K562 (cell line): ENCODE measurements at regions not wholly inside any gene's neighbourhood (a gene's known extent, or its start where the extent isn't known, plus 50 kb on each side); places are given as distances from the start of the nearest gene placed in this dataset.

Source experiments
- ATAC-seq: fragments of 200-7000 bp; cut with Tn5 transposase; 3 replicates; pipeline ENCODE4 v1.9.1; 2020; ENCODE audit warnings: moderate library complexity
- BruUV-seq: library from RNA; stranded (reverse); fragments of 400-500 nt; replicated peaks from 2 replicates; lab custom pipeline; 2021; lab: Mats Ljungman, UMichigan
- CTCF ChIA-PET: fragments of 300-600 bp; formaldehyde crosslinking; extraction: SDS; loops from one replicate; lab custom pipeline; 2021; ENCODE audit warnings: low intra/inter-chr PET ratio; lab: Yijun Ruan, JAX
- POLR2A ChIA-PET: fragments of 300-600, 350-650 bp; sonication (Branson Sonifier 250); formaldehyde crosslinking; extraction: SDS; loops from one replicate; lab custom pipeline; 2021; ENCODE audit warnings: antibody characterized with exemption, inconsistent platforms; lab: Yijun Ruan, JAX
- DNase-seq, 4 experiments: peaks; one replicate each; pipeline versions ENCODE4 v3.0.0 to v3.0.0-alpha.2; 2011 to 2018; ENCODE audit warnings: low spot score in 3 of 4, mixed read lengths in 3 of 4; ENCODE audit errors: extremely low read depth in 1 of 4
- FAIRE-seq: peaks from 2 replicates; lab custom pipeline; 2011; peaks lifted over from hg19 to GRCh38; lab: Jason Lieb, UNC
- H2AFZ ChIP-seq: 2 replicates; pipeline ENCODE4 v1.6.0; 2011; ENCODE audit warnings: low read depth, low read length, control low read depth, inconsistent platforms
- H3K27ac ChIP-seq: fragments of 200-600 bp; 3 replicates; pipeline ENCODE4 v1.8.0; 2011; ENCODE audit warnings: low read depth, mild to moderate bottlenecking, control low read depth, inconsistent platforms, low read length, moderate library complexity, mixed read lengths; ENCODE audit errors: extremely low read depth
- H3K27me3 ChIP-seq, 2 experiments: fragments of 300-600 bp in 1 of 2; 2 replicates in 1 of 2; 3 replicates in 1 of 2; pipeline versions ENCODE4 v1.6.0 to v1.8.0; 2011; ENCODE audit warnings: inconsistent platforms in 2 of 2, low read length in 2 of 2, mild to moderate bottlenecking in 1 of 2, mixed read lengths in 1 of 2, moderate library complexity in 1 of 2; ENCODE audit not compliant: control insufficient read depth in 2 of 2, insufficient read depth in 2 of 2
- H3K36me3 ChIP-seq: fragments of 300-600 bp; 3 replicates; pipeline ENCODE4 v1.8.0; 2011; ENCODE audit warnings: mild to moderate bottlenecking, low read length, inconsistent platforms; ENCODE audit not compliant: control insufficient read depth, insufficient read depth
- H3K4me1 ChIP-seq, 2 experiments: fragments of 200-600 bp in 1 of 2; replicated peaks in 1 of 2; 2 replicates in 1 of 2; 3 replicates in 1 of 2; pipeline versions ENCODE4 v1.5.1 to v1.8.0; 2011; ENCODE audit warnings: inconsistent platforms in 2 of 2, low read length in 2 of 2, mild to moderate bottlenecking in 1 of 2, mixed read lengths in 1 of 2, moderate library complexity in 1 of 2; ENCODE audit not compliant: control insufficient read depth in 2 of 2, insufficient read depth in 2 of 2
- H3K4me2 ChIP-seq: 2 replicates; pipeline ENCODE4 v1.6.1; 2011; ENCODE audit warnings: low read length, control low read depth, inconsistent platforms, mixed read lengths; ENCODE audit not compliant: insufficient read depth
- H3K4me3 ChIP-seq: fragments of 200-600 bp; sonication (generic), shearing (Covaris generic); 2 replicates; pipeline ENCODE4 v1.5.1; 2016; ENCODE audit warnings: control low read depth, inconsistent platforms
- H3K79me2 ChIP-seq: fragments of 200-600 bp; 3 replicates; pipeline ENCODE4 v1.8.0; 2011; ENCODE audit warnings: low read length, inconsistent platforms; ENCODE audit not compliant: control insufficient read depth, insufficient read depth
- H3K9ac ChIP-seq, 2 experiments: 2 replicates each; pipeline versions ENCODE4 v1.6.0 to v1.6.1; 2011; ENCODE audit warnings: low read depth in 2 of 2, low read length in 2 of 2, control low read depth in 1 of 2, inconsistent platforms in 1 of 2, mild to moderate bottlenecking in 1 of 2, mixed read lengths in 1 of 2; ENCODE audit not compliant: insufficient read depth in 1 of 2
- H3K9me1 ChIP-seq: one replicate; pipeline ENCODE4 v1.6.0; 2011; ENCODE audit warnings: inconsistent platforms, mild to moderate bottlenecking, low read length, moderate library complexity; ENCODE audit not compliant: control insufficient read depth, insufficient read depth
- H3K9me3 ChIP-seq: replicated peaks from 2 replicates; pipeline ENCODE4 v1.5.1; 2011; ENCODE audit warnings: low read depth, low read length, inconsistent platforms; ENCODE audit not compliant: control insufficient read depth, insufficient read depth
- H4K20me1 ChIP-seq: replicated peaks from 2 replicates; pipeline ENCODE4 v1.6.1; 2011; ENCODE audit warnings: low read length, inconsistent platforms, mixed read lengths; ENCODE audit not compliant: control insufficient read depth, insufficient read depth
- CHCHD3 ChIP-seq: fragments of 250-450 bp; sonication (Bioruptor Pico); IDR thresholded peaks from 2 replicates; pipeline ENCODE4 v2.1.2; 2022; ENCODE audit warnings: mild to moderate bottlenecking
- GABPA ChIP-seq: fragments of 200-800 bp; sonication (Bioruptor generic); conservative IDR thresholded peaks from 2 replicates; pipeline ENCODE4 v1.6.1; 2016; ENCODE audit warnings: low read depth, missing genetic modification characterization, missing compliant biosample characterization
- HNRNPUL1 ChIP-seq: fragments of 200-400 bp; formaldehyde crosslinking; IDR thresholded peaks from 2 replicates; pipeline ENCODE4 v1.6.1; 2017; ENCODE audit warnings: low read length
- NRF1 ChIP-seq, 2 experiments: fragments of 450-650 bp; IDR thresholded peaks in 1 of 2; conservative IDR thresholded peaks in 1 of 2; 2 replicates each; pipeline ENCODE4 v1.6.1; 2014; ENCODE audit warnings: mild to moderate bottlenecking in 2 of 2
- SMARCB1 ChIP-seq: IDR thresholded peaks from 2 replicates; pipeline ENCODE4 v1.6.1; 2011; ENCODE audit warnings: improper control_type of control experiment, low read depth; ENCODE audit not compliant: insufficient read length
- SMARCE1 ChIP-seq: fragments of 450-650 bp; IDR thresholded peaks from 2 replicates; pipeline ENCODE4 v1.7.1; 2016; ENCODE audit warnings: mild to moderate bottlenecking
- SNRNP70 ChIP-seq: fragments of 200-400 bp; formaldehyde crosslinking; optimal IDR thresholded peaks from 2 replicates; pipeline ENCODE3; 2017; ENCODE audit warnings: low read depth, low read length
- ZNF197 ChIP-seq: fragments of 200-800 bp; sonication (Bioruptor generic); IDR thresholded peaks from 2 replicates; pipeline ENCODE4 v1.6.1; 2016; ENCODE audit warnings: low read depth, missing genetic modification characterization, missing compliant biosample characterization
- WGBS: fragments of 100-300 bp; shearing (Covaris generic); methylation state at CpG from one replicate; pipeline ENCODE4 v1.1.6; 2016; ENCODE audit warnings: low coverage, mixed read lengths; ENCODE audit not compliant: insufficient coverage; ENCODE audit errors: missing lambda C conversion rate; 5-methylcytosine and 5-hydroxymethylcytosine counted together
- in situ Hi-C: fragments of 300-500 bp; cut with MboI; formaldehyde crosslinking; loops from 4 replicates; pipeline ENCODE4 v1.15.0; 2018; ENCODE audit warnings: inconsistent platforms, mixed read lengths
- intact Hi-C: fragments of 100-400 bp; cut with micrococcal nuclease; formaldehyde crosslinking; loops from 2 replicates; pipeline ENCODE4 v1.14.2; 2022

DNA sequence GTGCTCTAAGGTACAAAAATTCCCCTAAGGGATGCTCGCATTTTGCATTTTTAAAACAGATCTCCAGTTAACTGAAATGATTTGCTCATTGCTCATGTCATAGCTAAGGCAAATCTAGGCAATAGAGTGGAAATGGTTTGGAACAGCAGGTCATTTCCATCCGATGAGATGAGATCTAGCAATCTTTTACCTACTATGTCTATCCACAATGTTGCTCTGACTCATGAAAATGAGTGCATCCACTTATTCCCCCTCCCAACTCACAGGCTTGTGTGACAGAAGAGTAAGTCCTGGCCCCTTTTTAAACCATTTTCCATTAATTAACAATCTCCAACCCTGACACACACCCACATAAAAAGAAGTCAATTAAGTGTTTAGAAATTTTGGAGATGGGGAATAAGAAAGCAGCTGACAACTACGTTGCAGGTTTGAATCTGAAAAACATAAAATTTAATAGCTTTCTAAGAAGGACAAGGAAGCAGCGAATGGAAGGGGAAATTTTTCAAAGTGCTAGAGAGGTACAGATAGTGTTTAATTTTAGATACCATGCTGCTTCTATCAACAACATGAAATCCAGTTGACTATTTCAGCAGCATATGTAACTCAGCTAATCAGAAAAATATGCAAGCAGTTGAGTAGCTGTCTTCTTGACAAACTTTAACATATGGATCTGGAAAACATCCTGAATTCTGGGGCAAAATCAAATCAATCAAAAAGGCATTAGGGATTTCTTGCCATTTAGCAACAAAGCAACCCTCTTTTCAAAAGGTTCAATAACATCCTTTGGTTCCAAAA, 112.0 kb downstream of the TMCO5A start:
- FAIRE-seq = no peak
- no TSS peak for BruUV-seq
- no peaks in the 10 kb centered on the region for H3K9me1 ChIP-seq
- intact Hi-C loops = no loop called here
- no peaks in the 10 kb centered on the region for H3K79me2 ChIP-seq
- in situ Hi-C loops = no loop called here
- H4K20me1 ChIP-seq = no peaks in the 10 kb centered on the region
- ChIA-PET POLR2A (no interaction called here), CTCF (no interaction called here)
- no peak for TF ChIP-seq GABPA
- no peak for TF ChIP-seq SMARCE1
- no peak for TF ChIP-seq SMARCB1
- no peak for TF ChIP-seq HNRNPUL1
- TF ChIP-seq CHCHD3 (CRISPR knock-in tag) = no peak
- TF ChIP-seq ZNF197 (CRISPR knock-in tag) = no peak
- no peak for TF ChIP-seq NRF1 (conservative IDR thresholded peaks at IDR 0.05 in 1 of 2, IDR thresholded peaks at IDR 0.05 in 1 of 2)
- no peak for TF ChIP-seq SNRNP70
- no peak for ATAC-seq
- no peaks in the 10 kb centered on the region for H3K9me3 ChIP-seq
- no peaks in the 10 kb centered on the region for H3K36me3 ChIP-seq
- H3K4me3 ChIP-seq = no peak overlapping the region
- 0% methylated on average over 4 of the region's 4 CpGs for WGBS
- H3K27me3 ChIP-seq = no peaks in the 10 kb centered on the region
- no peaks in the 10 kb centered on the region for H3K4me1 ChIP-seq
- H2AFZ ChIP-seq = no peak overlapping the region
- H3K27ac ChIP-seq = no peak overlapping the region
- no peak for DNase-seq
- H3K4me2 ChIP-seq = no peak overlapping the region
- H3K9ac ChIP-seq = no peak overlapping the region
